H9 (cell line): ENCODE measurements at regions not wholly inside any gene's neighbourhood (a gene's known extent, or its start where the extent isn't known, plus 50 kb on each side); places are given as distances from the start of the nearest gene placed in this dataset.

ENCODE experiments used
- DNase-seq: peaks from one replicate; pipeline ENCODE4 v3.0.0-alpha.2; 2017
- H2AFZ ChIP-seq: one replicate; pipeline ENCODE4 v1.6.1; 2013; ENCODE audit warnings: mild to moderate bottlenecking, low read length, control low read depth, moderate library complexity
- H2AK5ac ChIP-seq: 2 replicates; pipeline ENCODE4 v1.6.1; 2013; ENCODE audit warnings: low read length, control low read depth, mixed read lengths; ENCODE audit not compliant: insufficient read length
- H2BK120ac ChIP-seq: one replicate; pipeline ENCODE4 v1.6.1; 2013; ENCODE audit warnings: low read depth, mild to moderate bottlenecking, low read length, control low read depth, inconsistent platforms; ENCODE audit not compliant: poor library complexity, severe bottlenecking
- H2BK12ac ChIP-seq: 2 replicates; pipeline ENCODE4 v1.6.1; 2013; ENCODE audit warnings: low read length, control low read depth, mixed read lengths, low read depth; ENCODE audit not compliant: insufficient read length
- H2BK15ac ChIP-seq: 2 replicates; pipeline ENCODE4 v1.6.1; 2013; ENCODE audit warnings: low read depth, low read length, control low read depth
- H2BK20ac ChIP-seq: one replicate; pipeline ENCODE4 v1.6.1; 2013; ENCODE audit warnings: low read depth, mild to moderate bottlenecking, low read length, control low read depth, inconsistent platforms; ENCODE audit not compliant: poor library complexity, severe bottlenecking
- H2BK5ac ChIP-seq: 2 replicates; pipeline ENCODE4 v1.6.1; 2013; ENCODE audit warnings: low read length, control low read depth, mixed read lengths; ENCODE audit not compliant: insufficient read length
- H3K14ac ChIP-seq: 2 replicates; pipeline ENCODE4 v1.6.1; 2013; ENCODE audit warnings: low read length, control low read depth; ENCODE audit not compliant: insufficient read depth
- H3K18ac ChIP-seq: 2 replicates; pipeline ENCODE4 v1.6.1; 2013; ENCODE audit warnings: low read depth, mild to moderate bottlenecking, mixed read lengths, low read length, control low read depth; ENCODE audit not compliant: insufficient read length
- H3K23ac ChIP-seq: 2 replicates; pipeline ENCODE4 v1.6.1; 2013; ENCODE audit warnings: low read length, control low read depth, mixed read lengths, low read depth; ENCODE audit not compliant: insufficient read length
- H3K23me2 ChIP-seq: 2 replicates; pipeline ENCODE4 v1.6.1; 2013; ENCODE audit warnings: low read depth, mild to moderate bottlenecking, mixed read lengths, low read length, control low read depth; ENCODE audit not compliant: insufficient read length, poor library complexity, severe bottlenecking
- H3K27ac ChIP-seq: 2 replicates; pipeline ENCODE4 v1.5.1; 2013; ENCODE audit warnings: low read length, control low read depth, mixed read lengths, low read depth; ENCODE audit not compliant: insufficient read length
- H3K27me3 ChIP-seq: 2 replicates; pipeline ENCODE4 v1.6.1; 2013; ENCODE audit warnings: low read length, control low read depth, inconsistent platforms; ENCODE audit not compliant: insufficient read depth
- H3K4ac ChIP-seq: 2 replicates; pipeline ENCODE4 v1.6.1; 2013; ENCODE audit warnings: low read depth, mild to moderate bottlenecking, control low read depth, inconsistent platforms, low read length, moderate library complexity
- H3K4me1 ChIP-seq: 2 replicates; pipeline ENCODE4 v1.6.1; 2013; ENCODE audit warnings: low read length, control low read depth, inconsistent platforms; ENCODE audit not compliant: insufficient read depth
- H3K4me2 ChIP-seq: 2 replicates; pipeline ENCODE4 v1.6.1; 2013; ENCODE audit warnings: low read length, control low read depth, mixed read lengths; ENCODE audit not compliant: insufficient read length, insufficient read depth
- H3K56ac ChIP-seq: 2 replicates; pipeline ENCODE4 v1.6.1; 2013; ENCODE audit warnings: low read depth, mild to moderate bottlenecking, mixed read lengths, low read length, control low read depth; ENCODE audit not compliant: insufficient read length
- H3K79me1 ChIP-seq: 2 replicates; pipeline ENCODE4 v1.6.1; 2013; ENCODE audit warnings: low read depth, mild to moderate bottlenecking, moderate library complexity, low read length, control low read depth, inconsistent platforms; ENCODE audit not compliant: insufficient read depth, poor library complexity, severe bottlenecking
- H3K79me2 ChIP-seq: 2 replicates; pipeline ENCODE4 v1.6.1; 2013; ENCODE audit warnings: low read length, control low read depth, inconsistent platforms; ENCODE audit not compliant: insufficient read depth
- H3K9ac ChIP-seq: 2 replicates; pipeline ENCODE4 v1.6.1; 2013; ENCODE audit warnings: low read length, control low read depth, mixed read lengths; ENCODE audit not compliant: insufficient read length; ENCODE audit errors: extremely low read depth
- H3K9me3 ChIP-seq: one replicate; pipeline ENCODE4 v1.6.1; 2013; ENCODE audit warnings: low read depth, low read length, inconsistent platforms; ENCODE audit not compliant: control insufficient read depth
- H3T11ph ChIP-seq: one replicate; pipeline ENCODE4 v1.6.1; 2013; ENCODE audit warnings: mild to moderate bottlenecking, low read length, control low read depth, inconsistent platforms
- H4K20me1 ChIP-seq: one replicate; pipeline ENCODE4 v1.6.1; 2013; ENCODE audit not compliant: control insufficient read depth, insufficient read length, insufficient read depth
- H4K5ac ChIP-seq: 2 replicates; pipeline ENCODE4 v1.6.1; 2013; ENCODE audit warnings: low read depth, mild to moderate bottlenecking, mixed read lengths, low read length, control low read depth; ENCODE audit not compliant: insufficient read length
- H4K8ac ChIP-seq: replicated peaks from 2 replicates; pipeline ENCODE4 v1.6.1; 2013; ENCODE audit warnings: low read length, control low read depth, mixed read lengths, low read depth; ENCODE audit not compliant: insufficient read length
- H4K91ac ChIP-seq: 2 replicates; pipeline ENCODE4 v1.6.1; 2013; ENCODE audit warnings: low read depth, mild to moderate bottlenecking, moderate library complexity, mixed read lengths, low read length, control low read depth; ENCODE audit not compliant: insufficient read length
- H3K27ac Mint-ChIP-seq, 3 experiments: 2 replicates in 2 of 3; 3 replicates in 1 of 3; pipeline ENCODE4 v1.8.0; 2020 to 2021; ENCODE audit warnings: mixed read lengths in 3 of 3, mild to moderate bottlenecking in 1 of 3, moderate library complexity in 1 of 3
- H3K27me3 Mint-ChIP-seq: 2 replicates; pipeline ENCODE4 v1.8.0; 2021; ENCODE audit warnings: low read depth, mild to moderate bottlenecking, moderate library complexity, mixed read lengths
- H3K36me3 Mint-ChIP-seq, 3 experiments: 2 replicates in 2 of 3; 3 replicates in 1 of 3; pipeline ENCODE4 v1.8.0; 2020 to 2021; ENCODE audit warnings: low read depth in 3 of 3, mixed read lengths in 3 of 3; ENCODE audit not compliant: insufficient read depth in 1 of 3
- H3K4me1 Mint-ChIP-seq, 2 experiments: 2 replicates each; pipeline ENCODE4 v1.8.0; 2020; ENCODE audit warnings: mixed read lengths in 2 of 2
- H3K4me3 Mint-ChIP-seq, 2 experiments: 2 replicates in 1 of 2; 3 replicates in 1 of 2; pipeline ENCODE4 v1.8.0; 2020 to 2021; ENCODE audit warnings: mild to moderate bottlenecking in 2 of 2, mixed read lengths in 2 of 2, moderate library complexity in 1 of 2
- H3K9me3 Mint-ChIP-seq, 2 experiments: 2 replicates in 1 of 2; 3 replicates in 1 of 2; pipeline ENCODE4 v1.8.0; 2020; ENCODE audit warnings: mild to moderate bottlenecking in 2 of 2, mixed read lengths in 2 of 2, moderate library complexity in 1 of 2
- CTCF ChIP-seq: fragments of 200-600 bp; sonication (generic); conservative IDR thresholded peaks from 3 replicates; pipeline ENCODE4 v1.8.0; 2021; ENCODE audit warnings: antibody characterized with exemption, mild to moderate bottlenecking
- WGBS: extraction: QIAGEN DNeasy Blood & Tissue Kit; methylation state at CpG from one replicate; pipeline ENCODE4 v1.1.7; 2013; ENCODE audit warnings: missing lambda C conversion rate, low lambda C conversion rate, mixed read lengths; ENCODE audit not compliant: insufficient read length; ENCODE audit errors: extremely low coverage; 5-methylcytosine and 5-hydroxymethylcytosine counted together

- H3K27me3 Mint-ChIP-seq: peaks cover 70% of the 10 kb centered on the region
- no peaks in the 10 kb centered on the region; the same call in 1 of the 2 replicates for H3K27me3 ChIP-seq
- no peaks in the 10 kb centered on the region for H3K23me2 ChIP-seq
- no peaks in the 10 kb centered on the region for H3K9me3 ChIP-seq
- TF ChIP-seq CTCF: no peak
- H2BK120ac ChIP-seq: no peak overlapping the region
- H2BK15ac ChIP-seq: no peak overlapping the region
- no peak overlapping the region for H3K9ac ChIP-seq
- H3K18ac ChIP-seq: no peak overlapping the region
- no peak overlapping the region for H2AFZ ChIP-seq
- no peak overlapping the region for H2AK5ac ChIP-seq
- H3K4me3 Mint-ChIP-seq: no peak overlapping the region
- no peaks in the 10 kb centered on the region for H3K79me2 ChIP-seq
- H2BK5ac ChIP-seq: no peak overlapping the region
- no peaks in the 10 kb centered on the region for H3K36me3 Mint-ChIP-seq
- H3K56ac ChIP-seq: no peak overlapping the region
- no peak overlapping the region for H4K5ac ChIP-seq
- H3K14ac ChIP-seq: no peak overlapping the region
- no peak for DNase-seq
- no peak overlapping the region for H3T11ph ChIP-seq
- no peaks in the 10 kb centered on the region for H3K79me1 ChIP-seq
- H3K27ac ChIP-seq: no peak overlapping the region
- H3K4ac ChIP-seq: no peak overlapping the region
- H2BK20ac ChIP-seq: no peak overlapping the region
- no peak overlapping the region for H3K23ac ChIP-seq
- no peak overlapping the region for H3K4me2 ChIP-seq
- no peaks in the 10 kb centered on the region for H4K20me1 ChIP-seq
- no peak overlapping the region for H3K27ac Mint-ChIP-seq
- H4K91ac ChIP-seq: no peak overlapping the region
- H4K8ac ChIP-seq: no peak overlapping the region
- no peaks in the 10 kb centered on the region for H3K4me1 ChIP-seq
- no peaks in the 10 kb centered on the region; a peak in 1 of 5 replicates for H3K9me3 Mint-ChIP-seq
- no CpG with 5 or more reads among the region's 4 CpGs for WGBS
- no peak overlapping the region for H2BK12ac ChIP-seq
- peaks cover 8 to 9% of the 10 kb centered on the region in 2 experiments for H3K4me1 Mint-ChIP-seq
Observed at GRCh38 chr7:113188396-113188795, 70.0 kb upstream of the SMIM30 start.
